Head of caudate nucleus (tissue), 42 donors: ENCODE measurements at regions not wholly inside any gene's neighbourhood (a gene's known extent, or its start where the extent isn't known, plus 50 kb on each side); places are given as distances from the start of the nearest gene placed in this dataset.
A peak's percentile ranks its signal among the peaks of the same experiment; 100 is the strongest.
"Not testable (repeated sequence)": the region's sequence is repeated elsewhere in the genome, so short reads cannot be mapped to it uniquely, and the experiment has no call there.

Experiments
- DNase-seq, 42 donors: peaks; one replicate each; pipeline versions ENCODE4 v3.0.0 to v3.0.0-alpha.2; 2020 to 2021; ENCODE audit warnings: mixed read lengths in 7 of 42
- intact Hi-C: fragments of 100-400 bp; cut with DNase I; formaldehyde crosslinking; loops from one replicate; pipeline ENCODE4 v1.15.0; 2022

DNA sequence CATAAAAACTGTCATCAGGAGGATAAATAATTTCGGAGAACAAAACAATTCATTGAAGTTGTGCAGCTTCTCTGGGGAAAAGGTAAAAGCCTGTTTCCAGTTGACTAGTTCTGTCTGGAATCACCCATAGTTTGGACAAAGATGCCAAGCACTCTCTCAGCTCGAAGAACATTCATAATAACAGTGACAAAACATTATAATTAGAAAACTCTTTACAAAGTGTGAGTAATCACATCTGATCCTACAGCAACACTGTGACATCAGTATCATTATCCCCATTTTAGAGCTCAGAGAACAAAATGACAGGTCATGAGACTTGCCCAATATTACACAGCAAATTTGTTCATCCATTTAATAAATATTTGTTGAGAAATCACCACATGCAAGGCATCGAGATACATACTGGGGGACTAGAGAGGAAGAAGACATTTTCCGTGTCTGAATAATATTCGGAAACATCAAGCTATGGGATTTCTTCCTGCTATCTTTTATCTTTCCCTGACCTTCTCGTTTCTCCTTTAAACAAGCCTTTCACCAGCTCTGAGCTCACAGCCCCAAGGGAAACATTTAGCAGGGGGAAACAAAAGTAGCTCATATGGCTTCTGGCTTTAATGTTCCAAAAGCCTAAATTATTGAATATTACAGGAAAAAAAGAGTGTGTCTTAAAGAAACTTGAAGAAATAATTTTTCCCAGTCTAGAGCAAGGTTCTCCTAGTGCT, 123.3 kb upstream of the GHITM start:
- intact Hi-C loops: no loop called here
- no peak for DNase-seq

DNA sequence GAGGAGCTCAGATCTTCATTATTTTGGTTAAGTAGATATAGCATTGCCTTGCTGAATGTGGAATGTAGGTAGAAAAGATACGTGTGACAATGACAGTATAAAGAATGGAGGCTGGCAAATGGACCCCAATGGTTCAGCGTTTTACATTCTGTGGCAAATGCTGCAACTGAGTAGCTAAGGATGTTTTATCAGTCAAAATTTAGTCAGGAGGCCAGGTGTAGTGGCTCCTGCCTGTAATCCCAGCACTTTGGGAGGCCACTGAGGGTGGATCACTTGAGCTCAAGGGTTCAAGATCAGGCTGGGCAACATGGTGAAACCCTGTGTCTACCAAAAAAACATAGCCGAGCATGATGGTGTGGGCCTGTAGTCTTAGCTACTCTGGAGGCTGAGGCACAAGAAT, 120.5 kb upstream of the GHITM start:
- intact Hi-C loops: no loop called here
- no peak for DNase-seq

DNA sequence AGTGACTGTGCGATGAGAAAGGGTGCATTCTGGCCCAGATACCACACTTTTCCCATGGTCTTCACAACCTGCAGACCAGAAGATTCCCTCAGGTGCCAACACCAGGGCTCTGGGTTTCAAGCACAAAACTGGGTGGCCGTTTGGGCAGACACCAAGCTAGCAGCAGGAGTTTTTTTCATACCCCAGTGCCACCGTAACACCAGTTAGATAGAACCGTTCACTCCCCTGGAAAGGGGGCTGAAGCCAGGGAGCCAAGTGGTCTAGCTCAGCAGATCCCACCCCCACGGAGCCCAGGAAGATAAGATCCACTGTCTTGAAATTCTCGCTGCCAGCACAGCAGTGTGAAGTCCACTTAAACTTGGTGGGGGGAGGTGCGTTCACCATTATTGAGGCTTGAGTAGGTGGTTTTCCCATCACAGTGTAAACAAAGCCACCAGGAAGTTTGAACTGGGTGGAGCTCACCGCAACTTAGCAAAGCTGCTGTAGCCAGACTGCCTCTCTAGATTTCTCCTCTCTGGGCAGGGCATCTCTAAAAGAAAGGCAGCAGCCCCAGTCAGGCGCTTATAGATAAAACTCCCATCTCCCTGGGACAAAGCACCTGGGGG, 119.4 kb upstream of the GHITM start:
- intact Hi-C loops, DNase-seq: not testable (repeated sequence)

DNA sequence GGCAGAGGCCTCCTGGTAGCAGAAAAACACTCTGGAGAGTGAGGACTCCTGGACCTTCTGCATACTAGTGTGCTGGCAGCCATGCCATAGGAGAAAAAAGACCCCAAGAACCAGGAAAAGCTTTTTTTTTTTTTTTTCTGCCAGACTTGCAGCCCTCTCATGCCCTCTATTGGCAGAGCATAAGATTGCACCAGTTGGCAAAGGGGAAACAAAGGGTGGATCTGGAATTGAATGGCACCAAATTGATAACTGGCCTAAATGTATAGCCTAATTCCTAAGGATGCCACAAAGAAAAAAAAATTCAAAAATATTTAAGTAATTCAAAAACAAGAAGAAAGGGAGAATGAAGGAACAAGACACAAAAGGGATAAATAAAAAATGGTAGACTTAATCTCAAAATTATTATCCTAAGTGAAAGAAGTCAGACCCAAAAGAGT, 112.5 kb upstream of the GHITM start:
- DNase-seq: peak in 11 of 42 donors; percentile 11 to 51 (median 24)
- intact Hi-C loops: no loop called here

DNA sequence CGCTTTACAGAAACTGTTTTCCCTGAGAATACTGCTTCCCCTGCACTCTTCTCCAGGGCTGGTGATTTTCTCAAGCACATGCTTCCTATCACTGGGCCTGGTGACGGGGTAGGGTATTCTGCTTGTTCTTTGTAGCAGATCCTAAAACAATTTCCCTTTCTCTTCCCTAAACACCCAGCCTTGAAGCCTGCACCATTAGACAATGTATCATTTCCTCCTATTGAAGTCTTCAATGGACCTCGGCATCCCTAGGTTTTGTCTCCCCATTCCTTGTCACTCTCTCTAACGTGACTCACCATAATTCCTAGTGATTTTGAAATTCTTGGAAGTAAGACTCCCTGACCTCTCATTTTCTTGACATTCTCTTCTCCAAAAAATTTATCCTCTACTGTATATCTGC, 109.5 kb upstream of the GHITM start:
- intact Hi-C loops: no loop called here
- no peak for DNase-seq

DNA sequence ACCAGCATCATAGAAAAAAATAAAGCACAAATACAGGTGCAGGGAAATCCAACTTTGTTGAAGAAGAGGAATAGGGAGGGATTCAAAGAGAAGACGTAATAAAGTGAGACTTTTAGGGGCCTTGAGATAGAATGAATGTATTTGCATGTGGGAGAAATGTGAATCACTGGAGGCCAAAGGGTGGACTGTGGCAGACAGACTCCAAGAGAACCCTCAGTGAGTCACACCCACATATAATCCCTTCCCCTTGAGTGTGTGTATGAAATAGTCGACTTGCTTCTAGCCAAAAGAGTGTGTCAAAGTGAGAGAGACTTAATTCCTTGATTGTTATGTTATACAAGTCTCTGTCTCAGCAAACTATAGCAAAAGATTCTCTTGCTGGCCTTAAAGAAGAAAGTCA, 101.3 kb upstream of the GHITM start:
- intact Hi-C loops: no loop called here
- DNase-seq: no peak

DNA sequence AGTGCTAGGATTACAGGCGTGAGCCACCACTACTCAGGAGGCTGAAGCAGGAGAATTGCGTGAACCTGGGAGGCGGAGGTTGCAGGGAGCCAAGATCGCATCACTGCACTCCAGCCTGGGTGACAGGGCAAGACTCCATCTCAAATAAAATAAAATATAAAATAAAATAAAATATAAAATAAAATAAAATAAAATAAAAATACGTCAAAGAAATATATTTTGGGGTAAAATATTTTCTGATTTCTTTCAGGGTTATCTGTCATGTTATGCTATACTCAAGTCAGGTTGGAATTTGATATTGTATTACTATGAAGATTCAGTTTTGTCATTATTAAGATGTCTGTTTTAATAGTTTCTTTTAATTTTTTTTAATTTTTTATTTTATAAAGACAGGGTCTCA, 99.4 kb upstream of the GHITM start:
- intact Hi-C loops: no loop called here
- DNase-seq: no peak

DNA sequence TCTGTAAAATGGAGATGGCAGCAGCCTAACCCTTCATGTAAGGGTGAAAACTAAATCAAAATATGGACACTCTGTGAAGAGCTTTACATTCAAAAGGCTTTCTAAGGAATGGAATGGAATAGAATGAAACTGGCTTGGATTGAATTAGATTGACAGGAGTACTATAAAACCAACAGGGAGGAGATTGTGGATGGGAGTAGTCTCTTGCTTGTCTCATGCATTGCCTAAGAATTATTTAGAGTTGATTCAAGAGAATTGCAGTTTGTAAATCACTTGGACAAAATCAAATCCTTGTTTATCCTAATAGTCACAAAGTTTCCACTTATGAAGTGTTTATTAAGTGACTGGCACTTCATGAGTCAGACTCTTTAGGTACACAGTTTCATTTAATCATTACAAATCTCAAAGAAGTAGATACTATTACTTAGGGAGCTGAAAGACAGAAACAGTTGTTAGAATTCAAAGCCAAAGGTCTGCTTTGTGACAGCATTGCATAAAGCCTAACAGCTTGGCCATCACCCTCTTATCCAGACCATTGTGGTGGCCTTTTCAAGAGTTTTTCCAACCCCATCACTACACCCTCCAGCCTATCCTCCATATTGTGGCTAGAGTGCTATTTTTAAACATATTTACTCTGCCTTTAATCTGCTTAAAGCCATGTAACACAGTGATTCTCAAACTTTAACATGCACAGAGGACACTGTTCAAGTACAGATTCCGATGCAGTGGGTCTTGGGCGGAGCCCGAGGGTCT, 91.9 kb upstream of the GHITM start:
- intact Hi-C loops: no loop called here
- DNase-seq: no peak

DNA sequence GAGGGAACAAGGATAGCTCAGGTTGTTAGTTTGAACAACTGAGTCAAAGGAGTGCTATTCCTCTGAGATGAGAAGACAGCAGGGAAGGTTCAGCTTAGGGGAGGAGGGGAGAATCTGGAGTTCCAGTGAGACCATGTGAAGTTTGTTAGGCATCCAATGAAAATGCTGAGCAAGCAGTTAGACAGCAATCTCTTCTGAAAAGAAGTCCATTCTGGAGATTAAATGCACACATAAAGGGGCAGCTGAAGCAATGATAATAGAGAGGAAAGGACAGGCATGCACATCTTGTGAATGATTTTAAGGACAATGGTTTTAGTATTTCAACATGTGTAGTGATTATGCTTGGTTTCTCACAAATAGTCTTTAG, 89.7 kb upstream of the GHITM start:
- intact Hi-C loops: no loop called here

DNA sequence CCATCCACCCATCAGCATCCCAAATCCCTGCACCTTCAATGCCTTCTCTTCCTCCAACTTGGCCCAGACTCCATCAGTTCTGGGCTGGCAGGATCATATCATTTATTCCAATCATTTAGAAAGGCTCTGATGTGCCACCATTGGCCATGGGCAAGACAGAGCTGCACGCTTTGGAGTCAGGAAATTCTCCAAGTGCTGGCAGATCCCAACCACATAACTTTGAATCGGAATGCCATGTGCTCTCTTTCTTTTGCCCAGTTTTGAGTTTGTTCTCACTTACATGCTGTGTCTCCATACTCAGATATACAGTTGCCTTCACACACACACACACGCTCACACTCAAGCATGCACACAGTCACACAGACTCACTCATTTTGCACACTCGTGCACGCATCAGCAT, 85.7 kb upstream of the GHITM start:
- DNase-seq: no peak
- intact Hi-C loops: no loop called here

More for the DNA sequence above, 89.7 kb upstream of the GHITM start:
- DNase-seq: no peak

DNA sequence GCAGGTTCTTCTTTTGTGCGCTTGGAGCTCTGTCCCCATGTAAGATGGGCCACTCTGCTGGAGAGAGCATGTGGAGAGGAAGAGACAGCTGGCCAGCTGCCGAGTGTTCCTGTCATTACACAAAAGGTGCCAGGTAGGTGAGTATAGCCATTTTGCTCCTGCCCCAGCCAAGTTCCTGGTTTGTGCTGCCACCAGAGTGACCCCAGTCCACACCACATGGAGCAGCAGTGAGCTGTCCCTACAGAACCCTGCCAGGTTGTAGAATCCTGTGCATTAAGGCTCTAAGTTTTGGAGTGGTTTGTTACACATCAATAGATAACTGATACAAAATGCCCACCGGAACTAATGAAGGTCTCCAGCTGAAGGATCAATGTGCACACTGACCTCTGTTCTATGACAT, 84.6 kb upstream of the GHITM start:
- intact Hi-C loops: no loop called here
- DNase-seq: no peak

DNA sequence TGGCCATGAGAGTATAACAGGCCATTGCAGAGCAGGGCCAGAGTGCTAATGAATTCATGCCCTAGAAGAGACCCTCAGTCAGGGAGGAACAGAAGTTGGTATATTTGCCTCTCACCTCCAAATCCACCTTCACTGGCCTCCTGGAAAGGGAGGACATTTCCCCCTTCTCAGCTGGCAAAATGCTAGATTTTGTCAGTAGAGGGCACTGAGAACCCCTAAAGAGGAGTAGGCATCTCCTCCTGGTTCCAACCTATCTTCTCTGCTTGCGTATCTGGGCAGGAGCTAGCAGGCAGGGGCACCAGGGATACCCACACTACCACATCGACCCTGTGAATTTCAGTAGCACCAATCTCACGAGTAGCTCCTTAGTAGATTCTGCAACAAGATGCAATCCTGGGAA, 79.8 kb upstream of the GHITM start:
- intact Hi-C loops: no loop called here
- no peak for DNase-seq

DNA sequence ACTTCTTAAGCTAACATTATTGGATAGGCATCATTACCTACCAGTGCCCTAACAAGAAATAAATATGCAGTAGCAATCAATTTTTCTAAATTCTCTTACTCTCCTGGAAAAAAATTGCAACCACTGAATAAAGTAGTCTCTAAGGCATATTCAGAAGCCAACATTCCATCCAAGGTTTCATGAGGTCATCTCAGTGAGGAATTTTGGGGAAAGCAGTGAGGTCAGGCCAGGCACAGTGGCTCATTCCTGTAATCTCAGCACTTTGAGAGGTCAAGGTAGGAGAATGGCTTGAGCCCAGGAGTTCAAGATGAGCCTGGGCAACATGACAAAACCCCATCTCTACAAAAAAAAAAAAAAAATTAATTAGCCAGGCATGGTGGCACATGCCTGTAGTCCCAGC, 75.9 kb upstream of the GHITM start:
- DNase-seq: no peak
- intact Hi-C loops: no loop called here

DNA sequence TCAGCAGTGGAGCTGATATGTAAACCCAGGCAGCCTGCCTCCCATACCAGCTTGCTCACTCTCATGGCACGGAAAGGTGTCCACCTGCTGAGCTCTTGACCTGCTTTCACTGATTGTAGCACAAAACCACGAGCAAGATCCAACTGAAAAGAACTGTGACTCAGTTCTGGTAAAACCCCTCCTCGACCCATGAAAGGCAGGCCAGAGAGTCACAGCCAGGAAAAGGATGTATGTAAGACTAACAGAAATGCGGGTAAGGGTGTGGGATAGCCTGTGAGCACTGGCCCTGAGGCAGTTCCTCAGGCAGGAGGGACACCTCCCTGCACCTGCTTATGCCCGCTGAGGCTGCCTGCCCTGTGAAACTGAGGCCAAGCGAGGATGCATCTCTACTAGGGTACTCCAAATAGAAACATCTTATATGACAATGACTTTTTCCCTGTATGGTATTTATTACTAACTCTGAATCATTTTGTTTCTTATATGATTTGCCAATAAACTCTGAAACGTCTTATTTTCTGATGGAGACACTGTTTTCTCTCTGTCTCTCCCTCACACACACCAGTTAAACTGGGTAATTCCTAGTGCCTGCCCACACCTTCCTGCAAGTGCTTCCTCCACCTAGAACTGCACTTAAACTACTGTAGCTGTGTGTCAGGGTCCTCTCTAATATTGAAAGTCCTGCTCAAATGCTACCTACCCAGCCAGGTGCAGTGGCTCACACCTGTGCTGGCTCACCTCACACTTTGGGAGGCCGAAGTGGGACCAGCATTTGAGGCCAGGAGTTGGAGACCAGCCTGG, 73.3 kb upstream of the GHITM start:
- intact Hi-C loops: no loop called here
- DNase-seq: no peak

DNA sequence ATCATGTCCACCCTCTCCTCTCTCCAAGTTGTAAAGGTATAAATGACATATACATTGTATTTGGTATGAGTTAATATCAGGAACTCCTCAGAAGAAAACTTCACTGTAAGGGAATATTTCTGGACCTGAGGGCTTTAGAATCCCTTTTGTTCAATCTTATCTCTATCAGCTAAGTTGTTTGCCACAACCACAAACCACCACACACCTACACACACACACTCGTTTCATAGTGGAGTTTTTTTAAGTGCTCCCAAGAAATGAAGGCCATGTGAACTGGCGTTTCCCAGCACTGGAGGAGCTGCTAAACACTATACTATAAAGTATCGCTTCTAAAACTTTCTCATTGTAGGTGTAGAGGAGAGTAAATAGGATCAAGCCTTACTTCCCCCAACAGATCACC, 64.8 kb upstream of the GHITM start:
- DNase-seq: no peak
- intact Hi-C loops: no loop called here

DNA sequence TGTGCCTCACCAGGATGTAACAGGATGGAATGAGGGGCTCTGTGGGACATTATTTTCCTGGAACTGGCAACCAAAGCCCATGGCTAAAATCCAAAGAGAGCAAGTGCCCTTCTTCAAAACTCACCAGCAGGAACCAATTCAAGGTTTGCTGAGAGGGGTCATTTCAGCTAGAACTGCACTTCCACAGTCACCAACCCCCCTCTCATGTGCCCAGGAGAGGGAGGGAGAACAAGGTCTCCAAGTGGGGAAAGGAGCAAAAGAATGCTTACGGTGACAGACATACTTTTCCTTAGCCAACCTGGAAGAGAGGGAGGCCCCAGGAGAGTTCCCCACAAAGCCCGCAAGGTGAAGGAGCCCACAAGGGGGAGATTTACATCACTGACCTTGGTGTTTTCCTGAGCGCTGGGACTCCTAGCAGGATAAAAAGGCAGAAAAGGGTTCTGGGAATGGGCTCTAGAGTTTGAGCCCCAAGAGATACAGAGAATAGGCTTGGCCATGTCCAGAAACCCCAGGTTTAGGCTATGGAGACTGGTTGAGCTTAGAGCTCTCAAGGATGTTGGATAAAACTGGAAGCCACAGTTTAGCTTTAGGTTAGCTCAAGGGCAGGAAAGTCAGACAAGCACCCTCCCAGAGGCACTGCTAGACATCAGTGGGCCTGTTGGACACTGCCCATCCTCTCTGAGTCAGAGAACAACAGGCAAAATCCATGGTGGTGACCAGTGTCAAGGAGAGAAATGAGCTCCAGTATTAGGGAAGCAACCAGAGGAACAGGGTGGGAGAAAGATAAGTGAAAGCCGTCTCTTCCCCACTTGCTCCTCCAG, 63.9 kb upstream of the GHITM start:
- intact Hi-C loops: no loop called here
- no peak for DNase-seq

DNA sequence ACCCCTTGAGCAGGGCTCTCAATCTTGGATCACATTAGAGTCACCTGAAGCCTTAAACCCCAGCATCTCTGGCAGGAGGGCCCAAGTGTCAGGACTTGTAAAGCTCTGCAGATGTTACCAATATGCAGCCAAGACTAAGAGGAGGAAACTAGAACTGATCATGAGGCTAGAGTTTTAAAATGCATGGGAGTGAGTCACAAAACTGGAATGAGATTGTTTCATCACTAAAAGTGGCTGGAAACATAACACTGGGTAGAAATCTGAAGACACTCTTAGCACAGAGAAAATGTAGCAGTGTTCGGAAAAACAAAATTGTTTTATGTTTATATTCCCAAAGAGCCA, 63.3 kb upstream of the GHITM start:
- no peak for DNase-seq
- intact Hi-C loops: no loop called here

DNA sequence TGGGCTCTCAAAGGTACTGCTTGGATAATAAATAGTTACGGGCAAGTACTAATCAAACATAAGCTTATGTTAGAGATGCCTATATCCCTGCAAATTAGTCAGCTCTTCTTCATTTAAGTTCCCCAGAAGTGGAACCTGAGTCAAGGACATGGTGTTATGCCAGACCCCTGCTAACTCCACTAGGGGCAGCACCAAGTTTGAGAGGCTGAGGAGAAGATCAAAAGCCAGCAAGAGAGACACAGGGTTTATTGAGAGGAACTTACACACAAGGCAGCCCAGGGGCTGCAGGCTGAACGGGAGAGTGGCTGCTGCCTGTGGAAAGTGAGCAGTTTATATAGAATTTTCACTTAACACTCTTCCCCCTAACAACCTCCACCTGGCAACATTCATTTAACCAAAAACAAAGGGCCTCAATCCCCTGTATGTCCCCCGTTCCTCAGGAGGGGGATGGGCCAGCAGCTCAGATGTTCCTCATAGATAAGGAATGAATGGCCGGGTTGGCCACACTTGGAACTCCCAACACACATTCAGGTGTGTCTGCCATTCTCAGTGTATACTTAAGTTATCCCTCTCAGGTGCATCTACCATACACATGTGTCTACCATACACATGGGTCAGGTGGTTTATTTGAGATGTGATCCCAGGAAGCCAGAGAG, 62.6 kb upstream of the GHITM start:
- DNase-seq: no peak
- intact Hi-C loops: no loop called here

DNA sequence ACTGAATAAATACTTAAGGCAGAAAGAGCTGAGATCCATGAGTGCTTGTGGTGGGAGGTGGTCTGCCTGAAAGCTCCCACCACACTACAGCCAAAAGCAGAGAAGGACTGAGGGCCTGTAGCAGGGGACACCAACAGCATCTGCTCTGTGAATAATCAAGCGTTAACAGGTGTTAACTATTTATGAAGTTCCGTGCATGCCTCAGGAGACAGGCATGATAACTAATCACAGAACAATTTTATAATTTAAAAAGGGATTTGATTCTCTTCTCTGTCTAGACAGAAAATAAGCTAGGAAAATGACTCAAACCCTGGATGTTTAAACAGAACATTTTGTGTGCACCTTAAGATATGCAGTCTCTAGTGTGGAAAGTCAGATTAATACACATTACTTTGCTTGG, 61.5 kb upstream of the GHITM start:
- no peak for DNase-seq
- intact Hi-C loops: no loop called here
